Stimulated activated naive CD8-positive, alpha-beta T cell treated with anti-CD3 and anti-CD28 coated beads, Interleukin-15, amount 100 ng/mL, for 72 hours (primary cell): ENCODE measurements at regions not wholly inside any gene's neighbourhood (a gene's known extent, or its start where the extent isn't known, plus 50 kb on each side); places are given as distances from the start of the nearest gene placed in this dataset.

Experiments
- ATAC-seq: fragments of 150-1000 bp; cut with Tn5 transposase; 2 replicates; pipeline ENCODE4 v1.10.0; 2021; ENCODE audit warnings: mild to moderate bottlenecking, moderate library complexity
- DNase-seq, 2 donors: peaks; one replicate each; pipeline ENCODE4 v3.0.0; 2021 to 2022
- H3K27ac Mint-ChIP-seq, 2 donors: one replicate each; pipeline ENCODE4 v1.8.0; 2022; ENCODE audit warnings: mild to moderate bottlenecking in 2 of 2, mixed read lengths in 2 of 2, moderate library complexity in 2 of 2
- H3K27me3 Mint-ChIP-seq: one replicate; pipeline ENCODE4 v1.8.0; 2022; ENCODE audit warnings: mixed read lengths
- H3K4me1 Mint-ChIP-seq: one replicate; pipeline ENCODE4 v1.8.0; 2022; ENCODE audit warnings: mild to moderate bottlenecking, mixed read lengths
- H3K4me3 Mint-ChIP-seq, 2 donors: one replicate each; pipeline ENCODE4 v1.8.0; 2022; ENCODE audit warnings: mild to moderate bottlenecking in 2 of 2, mixed read lengths in 2 of 2, moderate library complexity in 1 of 2
- H3K9me3 Mint-ChIP-seq, 2 donors: one replicate each; pipeline ENCODE4 v1.8.0; 2022; ENCODE audit warnings: mixed read lengths in 2 of 2

GRCh38 chr9:118023644-118024043, 319.4 kb downstream of the TLR4 start:
- Mint-ChIP-seq H3K4me1 (no peaks in the 10 kb centered on the region), H3K9me3 (no peaks in the 10 kb centered on the region), H3K27ac (no peak overlapping the region), H3K4me3 (no peak overlapping the region), H3K27me3 (no peaks in the 10 kb centered on the region)
- ATAC-seq (no peak), DNase-seq (no peak)

DNA sequence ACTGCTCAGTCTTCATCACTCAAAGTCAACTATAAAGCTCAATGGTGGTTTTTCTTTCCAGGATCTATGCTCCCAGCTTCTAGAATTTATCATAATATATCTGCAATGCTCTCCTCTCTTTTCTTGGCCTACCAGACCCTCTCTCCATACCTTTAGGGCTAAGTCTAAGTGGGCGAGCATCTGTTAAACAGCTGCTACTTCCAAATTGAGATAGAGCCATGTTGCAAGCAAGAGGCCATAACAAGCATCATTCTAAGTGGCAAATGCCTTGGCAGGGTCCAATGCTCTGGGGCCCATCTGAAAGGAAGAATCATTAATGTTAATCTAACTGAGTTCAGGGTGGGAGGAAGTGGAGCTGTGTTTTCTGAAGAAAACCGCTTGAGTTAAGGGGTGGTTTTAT, 324.0 kb downstream of the TLR4 start:
- no peaks in the 10 kb centered on the region for H3K4me1 Mint-ChIP-seq
- no peak for ATAC-seq

GRCh38 chr9:118029425-118029824, 325.2 kb downstream of the TLR4 start:
- Mint-ChIP-seq H3K4me3 (no peak overlapping the region), H3K27ac (no peak overlapping the region), H3K4me1 (no peaks in the 10 kb centered on the region), H3K9me3 (peaks cover 0 to 7% of the 10 kb centered on the region in 2 donors), H3K27me3 (peaks cover 7% of the 10 kb centered on the region)
- no peak for ATAC-seq
- no peak for DNase-seq

More for the DNA sequence above, 324.0 kb downstream of the TLR4 start:
- DNase-seq = no peak
- H3K27me3 Mint-ChIP-seq = no peaks in the 10 kb centered on the region
- no peak overlapping the region for H3K27ac Mint-ChIP-seq
- no peak overlapping the region for H3K4me3 Mint-ChIP-seq
- H3K9me3 Mint-ChIP-seq = no peaks in the 10 kb centered on the region

DNA sequence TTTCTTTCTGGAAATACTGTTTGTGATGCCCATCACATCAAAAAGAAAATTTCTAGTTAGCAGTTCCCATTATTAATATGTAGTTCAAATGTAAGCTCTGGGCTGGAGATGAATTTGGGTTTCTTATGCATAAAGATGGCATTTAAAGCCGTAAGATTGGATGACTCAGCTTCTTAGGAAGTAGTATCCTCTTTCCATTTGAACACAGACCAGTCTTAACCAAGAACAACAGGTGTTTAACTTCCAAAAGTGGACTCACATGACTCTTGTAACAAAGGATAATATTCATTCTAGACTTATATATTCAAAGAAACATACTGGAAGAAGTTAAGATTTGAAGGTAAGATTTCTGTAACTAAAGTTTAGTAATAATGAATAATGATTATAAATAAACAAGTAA, 330.5 kb downstream of the TLR4 start:
- H3K27me3 Mint-ChIP-seq = peaks cover 8% of the 10 kb centered on the region
- peaks cover 0 to 7% of the 10 kb centered on the region in 2 donors for H3K9me3 Mint-ChIP-seq
- H3K4me3 Mint-ChIP-seq = no peak overlapping the region
- no peak overlapping the region for H3K27ac Mint-ChIP-seq
- no peak for ATAC-seq
- DNase-seq = no peak
- no peaks in the 10 kb centered on the region for H3K4me1 Mint-ChIP-seq

- H3K4me3 Mint-ChIP-seq = no peak overlapping the region
- no peak overlapping the region for H3K27ac Mint-ChIP-seq
- DNase-seq (no peak), ATAC-seq (no peak)
- peaks cover 8% of the 10 kb centered on the region for H3K27me3 Mint-ChIP-seq
- H3K9me3 Mint-ChIP-seq = peaks cover 0 to 7% of the 10 kb centered on the region in 2 donors
- no peaks in the 10 kb centered on the region for H3K4me1 Mint-ChIP-seq
Measured at GRCh38 chr9:118038713-118039112, 334.5 kb downstream of the TLR4 start.

- DNase-seq = no peak
- Mint-ChIP-seq H3K9me3 (peaks cover 18 to 19% of the 10 kb centered on the region in 2 donors), H3K27me3 (no peaks in the 10 kb centered on the region), H3K4me3 (no peak overlapping the region), H3K4me1 (no peaks in the 10 kb centered on the region), H3K27ac (no peak overlapping the region)
- ATAC-seq = no peak
Measured at GRCh38 chr9:118058227-118058626, 354.0 kb downstream of the TLR4 start.

- Mint-ChIP-seq H3K4me1 (no peaks in the 10 kb centered on the region), H3K27ac (no peak overlapping the region), H3K9me3 (peaks cover 14 to 17% of the 10 kb centered on the region in 2 donors), H3K27me3 (no peaks in the 10 kb centered on the region), H3K4me3 (no peak overlapping the region)
- ATAC-seq (no peak), DNase-seq (no peak)
Measured at GRCh38 chr9:118059484-118060278, 355.5 kb downstream of the TLR4 start.

GRCh38 chr9:118083161-118083560, 379.0 kb downstream of the TLR4 start:
- Mint-ChIP-seq H3K9me3 (no peaks in the 10 kb centered on the region), H3K27ac (no peak overlapping the region), H3K4me3 (no peak overlapping the region), H3K27me3 (no peaks in the 10 kb centered on the region), H3K4me1 (no peaks in the 10 kb centered on the region)
- ATAC-seq = no peak
- no peak for DNase-seq

DNA sequence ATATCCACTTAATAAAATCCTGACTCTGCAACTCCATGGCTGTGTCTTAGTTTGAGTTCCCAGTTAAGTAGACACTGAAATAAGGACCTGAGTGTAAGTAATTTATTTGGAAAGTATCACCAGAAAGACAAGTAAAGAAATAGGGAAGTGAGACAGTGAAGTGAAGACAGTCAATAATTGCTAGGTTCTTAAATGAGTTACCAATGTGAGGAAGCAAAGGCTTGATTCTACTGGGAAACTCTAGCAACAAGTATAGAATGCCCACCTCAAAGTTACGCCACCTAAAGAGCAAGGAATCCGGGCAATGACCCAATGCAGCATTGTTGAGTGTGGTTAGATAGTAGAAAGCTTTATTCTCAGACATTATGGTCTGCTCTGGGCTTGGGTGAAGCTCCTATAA, 383.9 kb downstream of the TLR4 start:
- H3K27me3 Mint-ChIP-seq = no peaks in the 10 kb centered on the region
- H3K4me1 Mint-ChIP-seq = no peaks in the 10 kb centered on the region
- no peak overlapping the region for H3K27ac Mint-ChIP-seq
- H3K9me3 Mint-ChIP-seq = peaks cover 0 to 4% of the 10 kb centered on the region in 2 donors
- H3K4me3 Mint-ChIP-seq = no peak overlapping the region
- DNase-seq (no peak), ATAC-seq (no peak)

- no peaks in the 10 kb centered on the region for H3K27me3 Mint-ChIP-seq
- H3K9me3 Mint-ChIP-seq = peaks cover 0 to 4% of the 10 kb centered on the region in 2 donors
- no peak overlapping the region for H3K4me3 Mint-ChIP-seq
- ATAC-seq (no peak), DNase-seq (no peak)
- no peak overlapping the region for H3K27ac Mint-ChIP-seq
- no peaks in the 10 kb centered on the region for H3K4me1 Mint-ChIP-seq
Measured at GRCh38 chr9:118091226-118091625, 387.0 kb downstream of the TLR4 start.

DNA sequence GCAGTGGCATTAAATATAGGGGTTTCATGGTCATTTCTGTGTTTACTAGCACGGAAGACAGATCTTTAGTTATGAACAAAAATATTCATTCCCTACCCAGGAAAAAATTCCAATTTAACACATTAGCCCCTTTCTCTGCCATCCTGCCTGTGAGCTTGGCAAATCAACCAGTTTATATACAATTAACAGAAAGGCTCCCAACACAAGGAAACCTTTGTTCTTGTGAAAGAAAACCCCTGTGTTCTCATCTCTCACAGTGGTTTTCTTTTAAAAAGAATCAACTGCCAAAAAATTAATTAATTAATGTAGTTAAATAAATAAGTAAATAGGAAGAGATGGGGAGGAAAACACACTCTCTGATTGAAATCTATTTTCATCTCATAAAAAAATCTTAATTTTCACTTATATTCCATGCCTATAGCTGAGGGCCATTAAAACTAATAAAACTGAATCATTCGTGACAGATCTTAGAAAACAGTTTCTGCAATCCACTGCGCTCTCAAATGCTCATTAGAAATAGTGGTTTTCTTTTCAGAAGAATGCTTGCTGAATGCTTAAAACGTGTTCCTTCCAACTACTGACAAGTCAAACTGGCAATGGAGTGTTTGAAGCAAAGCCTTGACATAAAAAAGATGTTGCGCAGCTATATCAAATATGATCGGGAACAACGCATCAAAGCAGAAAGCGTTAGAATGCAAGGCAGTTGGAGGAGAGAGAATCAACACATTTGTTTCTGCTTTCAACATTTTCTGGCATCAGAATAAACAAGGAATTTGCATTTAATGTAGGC, 387.7 kb downstream of the TLR4 start:
- no peak for DNase-seq
- Mint-ChIP-seq H3K27ac (no peak overlapping the region), H3K4me1 (no peaks in the 10 kb centered on the region), H3K9me3 (peaks cover 0 to 4% of the 10 kb centered on the region in 2 donors), H3K27me3 (no peaks in the 10 kb centered on the region), H3K4me3 (no peak overlapping the region)
- no peak for ATAC-seq

GRCh38 chr9:118094387-118094786, 390.2 kb downstream of the TLR4 start:
- DNase-seq (no peak), ATAC-seq (no peak)
- H3K4me3 Mint-ChIP-seq = no peak overlapping the region
- H3K27ac Mint-ChIP-seq = no peak overlapping the region
- H3K27me3 Mint-ChIP-seq = no peaks in the 10 kb centered on the region
- no peaks in the 10 kb centered on the region for H3K9me3 Mint-ChIP-seq
- H3K4me1 Mint-ChIP-seq = no peaks in the 10 kb centered on the region

- Mint-ChIP-seq H3K27ac (no peak overlapping the region), H3K27me3 (peaks cover 14% of the 10 kb centered on the region), H3K4me3 (no peak overlapping the region), H3K9me3 (no peaks in the 10 kb centered on the region), H3K4me1 (no peaks in the 10 kb centered on the region)
- DNase-seq = no peak
- no peak for ATAC-seq
Measured at GRCh38 chr9:118100529-118101419, 396.6 kb downstream of the TLR4 start.

- no peaks in the 10 kb centered on the region for H3K9me3 Mint-ChIP-seq
- no peak overlapping the region for H3K4me3 Mint-ChIP-seq
- no peak overlapping the region for H3K27ac Mint-ChIP-seq
- no peak for ATAC-seq
- peaks cover 14% of the 10 kb centered on the region for H3K27me3 Mint-ChIP-seq
- no peaks in the 10 kb centered on the region for H3K4me1 Mint-ChIP-seq
- no peak for DNase-seq
Measured at GRCh38 chr9:118104363-118104762, 400.2 kb downstream of the TLR4 start.

- no peak for ATAC-seq
- H3K9me3 Mint-ChIP-seq = no peaks in the 10 kb centered on the region
- no peak overlapping the region for H3K4me3 Mint-ChIP-seq
- no peak for DNase-seq
- H3K27ac Mint-ChIP-seq = no peak overlapping the region
- H3K4me1 Mint-ChIP-seq = no peaks in the 10 kb centered on the region
- peaks cover 12% of the 10 kb centered on the region for H3K27me3 Mint-ChIP-seq
Measured at GRCh38 chr9:118108971-118109370, 404.8 kb downstream of the TLR4 start.
